Spleen (tissue), 7 donors: ENCODE measurements at regions not wholly inside any gene's neighbourhood (a gene's known extent, or its start where the extent isn't known, plus 50 kb on each side); places are given as distances from the start of the nearest gene placed in this dataset.

ENCODE experiments used
- CTCF ChIP-seq, 11 experiments: fragments of 200-600 bp in 7 of 11; fragments of 450-650 bp in 4 of 11; sonication (generic) in 4 of 11; IDR thresholded peaks in 8 of 11; conservative IDR thresholded peaks in 3 of 11; 1 replicate in 7 of 11; 2 replicates in 4 of 11; pipeline versions ENCODE4 v1.4.0 to v1.8.0; 2016 to 2021; ENCODE audit warnings: antibody characterized with exemption in 11 of 11, inconsistent platforms in 4 of 11, mild to moderate bottlenecking in 1 of 11
- POLR2A ChIP-seq, 3 donors: fragments of 450-650 bp; IDR thresholded peaks; one replicate each; pipeline ENCODE4 v1.5.1; 2017; ENCODE audit warnings: antibody characterized with exemption in 3 of 3, mild to moderate bottlenecking in 1 of 3
- POLR2AphosphoS5 ChIP-seq, 3 donors: sonication (generic); formaldehyde crosslinking; IDR thresholded peaks; one replicate each; pipeline ENCODE4 v1.5.1; 2017; ENCODE audit warnings: antibody characterized with exemption in 3 of 3
- donor health status: DM: no; HTN: no; CAD: no; lungs with moderate emphysema.
- donor health status: DM: no; HTN: no; CAD: no.
- donor health status: DM: no; HTN: no; CAD: no.

GRCh38 chr14:83977583-83977982 lies 1552.4 kb upstream of the FLRT2 start:
- TF ChIP-seq POLR2AphosphoS5 (IDR thresholded peaks at IDR 0.05) (no peak), CTCF (IDR thresholded peaks at IDR 0.05 in 8 of 11, conservative IDR thresholded peaks at IDR 0.05 in 3 of 11) (no peak), POLR2A (IDR thresholded peaks at IDR 0.05) (no peak)
